LNCaP clone FGC (cell line): ENCODE measurements at regions not wholly inside any gene's neighbourhood (a gene's known extent, or its start where the extent isn't known, plus 50 kb on each side); places are given as distances from the start of the nearest gene placed in this dataset.

Experiments
- DNase-seq: peaks from one replicate; pipeline ENCODE4 v3.0.0-alpha.2; 2011; ENCODE audit warnings: low read depth
- H3K4me3 ChIP-seq: 2 replicates; pipeline ENCODE4 v1.5.1; 2011; ENCODE audit warnings: mild to moderate bottlenecking, low read depth, low read length, control low read depth
- TF ChIP-seq, protein P1 (sequence below): IDR thresholded peaks from 2 replicates; pipeline ENCODE4 v1.5.1; 2012; ENCODE audit warnings: mild to moderate bottlenecking; ENCODE audit not compliant: control insufficient read depth, insufficient read depth; ENCODE audit errors: extremely low read depth

DNA sequence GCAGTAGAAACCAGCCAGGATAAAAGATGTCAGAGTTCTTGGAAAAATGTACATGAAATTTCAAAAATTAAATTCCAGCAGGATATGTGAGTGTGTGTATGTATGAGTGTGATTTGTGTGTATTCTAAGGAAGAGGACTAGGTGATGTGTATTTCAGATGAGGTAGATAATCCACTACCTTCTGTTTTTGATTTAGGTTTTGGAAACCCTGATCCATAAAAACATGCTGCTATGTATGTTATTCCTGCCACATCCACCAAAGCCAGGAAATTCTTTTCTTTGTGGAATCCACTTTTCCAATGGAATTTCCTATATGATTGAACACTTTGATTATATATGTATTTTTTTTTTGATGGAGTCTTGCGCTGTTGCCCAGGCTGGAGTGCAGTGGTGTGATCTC is 276.9 kb downstream of the UQCRFS1 start:
- H3K4me3 ChIP-seq: no peak overlapping the region
- DNase-seq: no peak
- TF ChIP-seq, protein P1, sequence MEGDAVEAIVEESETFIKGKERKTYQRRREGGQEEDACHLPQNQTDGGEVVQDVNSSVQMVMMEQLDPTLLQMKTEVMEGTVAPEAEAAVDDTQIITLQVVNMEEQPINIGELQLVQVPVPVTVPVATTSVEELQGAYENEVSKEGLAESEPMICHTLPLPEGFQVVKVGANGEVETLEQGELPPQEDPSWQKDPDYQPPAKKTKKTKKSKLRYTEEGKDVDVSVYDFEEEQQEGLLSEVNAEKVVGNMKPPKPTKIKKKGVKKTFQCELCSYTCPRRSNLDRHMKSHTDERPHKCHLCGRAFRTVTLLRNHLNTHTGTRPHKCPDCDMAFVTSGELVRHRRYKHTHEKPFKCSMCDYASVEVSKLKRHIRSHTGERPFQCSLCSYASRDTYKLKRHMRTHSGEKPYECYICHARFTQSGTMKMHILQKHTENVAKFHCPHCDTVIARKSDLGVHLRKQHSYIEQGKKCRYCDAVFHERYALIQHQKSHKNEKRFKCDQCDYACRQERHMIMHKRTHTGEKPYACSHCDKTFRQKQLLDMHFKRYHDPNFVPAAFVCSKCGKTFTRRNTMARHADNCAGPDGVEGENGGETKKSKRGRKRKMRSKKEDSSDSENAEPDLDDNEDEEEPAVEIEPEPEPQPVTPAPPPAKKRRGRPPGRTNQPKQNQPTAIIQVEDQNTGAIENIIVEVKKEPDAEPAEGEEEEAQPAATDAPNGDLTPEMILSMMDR: no peak

DNA sequence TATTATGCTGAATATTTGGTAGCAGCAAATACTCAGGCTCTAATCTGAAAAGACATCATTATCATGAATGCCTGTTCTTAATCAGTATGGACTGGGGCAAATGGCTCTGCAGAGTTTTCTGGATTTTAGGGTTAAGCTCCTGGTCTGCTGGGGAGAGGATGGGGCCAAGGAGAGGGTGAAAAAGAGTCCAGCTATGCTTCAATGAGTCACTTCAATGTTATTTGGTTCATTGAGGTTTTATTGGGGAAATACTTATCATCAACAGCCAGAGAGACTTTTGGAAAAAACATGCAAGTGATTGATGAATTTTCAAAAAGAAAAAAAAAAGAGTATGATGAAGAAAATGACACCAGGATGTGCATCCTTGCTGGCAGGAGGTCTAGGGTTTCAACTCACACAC is 278.3 kb downstream of the UQCRFS1 start:
- H3K4me3 ChIP-seq: no peak overlapping the region
- no peak for DNase-seq
- TF ChIP-seq, protein P1: no peak

DNA sequence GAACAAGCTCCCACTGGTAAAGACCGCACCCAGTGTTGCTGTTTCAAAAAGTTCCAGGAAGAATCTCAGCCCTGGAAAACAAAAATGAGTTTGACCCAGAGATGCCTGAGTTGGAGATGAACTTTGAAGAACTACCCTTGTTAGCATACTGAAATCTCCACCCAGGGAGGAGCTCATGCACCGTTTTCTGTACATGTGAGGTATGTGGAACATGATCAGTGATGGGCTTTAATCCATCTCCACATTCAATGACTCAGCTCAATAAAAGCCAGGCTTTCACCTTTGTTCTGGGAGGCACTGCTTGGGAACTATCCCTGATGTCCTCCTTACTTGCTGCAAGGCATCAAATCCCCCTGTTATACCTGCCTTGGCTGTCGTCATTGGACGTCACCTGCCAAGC is 279.9 kb downstream of the UQCRFS1 start:
- no peak for DNase-seq
- TF ChIP-seq, protein P1: no peak
- no peak overlapping the region for H3K4me3 ChIP-seq

DNA sequence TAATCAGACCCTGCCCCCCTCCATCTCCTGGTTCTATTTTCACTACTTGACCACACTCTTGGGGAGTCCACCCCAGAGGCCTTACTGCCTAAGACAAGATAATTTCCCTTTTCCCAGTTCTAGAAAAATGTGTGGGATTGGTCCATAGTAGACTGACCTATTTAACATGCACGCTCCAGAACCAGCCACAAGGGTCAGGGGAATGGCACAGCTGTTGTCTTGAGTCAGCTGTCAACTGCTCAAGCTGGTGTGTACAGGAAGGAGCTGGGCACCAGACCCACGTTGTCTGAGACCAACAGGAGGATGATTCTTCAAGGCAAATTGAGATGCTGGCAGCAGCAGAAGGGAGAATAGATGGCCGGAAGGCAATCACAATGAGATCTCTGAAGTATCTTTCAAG is 280.5 kb downstream of the UQCRFS1 start:
- DNase-seq: no peak
- no peak overlapping the region for H3K4me3 ChIP-seq
- TF ChIP-seq, protein P1: no peak

DNA sequence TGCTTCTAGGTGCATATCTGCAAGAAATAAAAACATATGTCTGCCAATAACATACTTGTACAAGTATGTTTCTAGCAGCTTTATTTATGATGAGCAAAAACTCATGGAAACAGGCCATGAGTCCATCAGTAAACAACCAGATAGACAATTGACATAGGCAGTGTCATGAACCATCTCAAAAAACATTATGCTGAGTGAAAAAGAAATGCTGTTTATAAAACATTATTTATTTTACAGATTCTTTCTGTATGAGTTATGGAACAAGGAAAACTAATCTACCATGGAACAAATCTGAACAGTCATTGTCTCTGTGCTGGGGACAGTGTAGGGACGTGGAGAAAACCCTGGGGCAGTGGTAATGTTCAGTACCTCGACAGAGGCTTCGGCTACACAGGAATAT is 283.9 kb downstream of the UQCRFS1 start:
- no peak for DNase-seq
- H3K4me3 ChIP-seq: no peak overlapping the region

DNA sequence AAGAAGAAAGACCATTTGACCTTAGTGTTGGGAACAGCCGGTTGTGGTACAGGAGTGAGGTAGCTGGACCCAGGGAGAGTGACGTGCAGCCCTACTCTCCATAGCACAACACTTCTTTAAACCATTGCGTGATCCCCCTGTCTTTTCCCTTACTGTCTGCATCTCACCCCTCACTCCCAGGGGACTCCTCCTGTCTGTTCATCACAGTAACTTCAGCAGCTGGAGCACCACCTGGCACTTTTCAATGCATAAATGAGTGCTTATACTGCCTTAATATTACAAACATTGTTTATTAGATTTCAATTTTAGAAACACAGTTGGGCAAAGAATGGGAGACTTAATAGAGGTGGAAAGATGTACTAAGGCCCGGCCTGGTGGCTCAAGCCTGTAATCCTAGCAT is 285.5 kb downstream of the UQCRFS1 start:
- TF ChIP-seq, protein P1: no peak
- H3K4me3 ChIP-seq: no peak overlapping the region
- DNase-seq: no peak

More for the DNA sequence above, 283.9 kb downstream of the UQCRFS1 start:
- TF ChIP-seq, protein P1: no peak

DNA sequence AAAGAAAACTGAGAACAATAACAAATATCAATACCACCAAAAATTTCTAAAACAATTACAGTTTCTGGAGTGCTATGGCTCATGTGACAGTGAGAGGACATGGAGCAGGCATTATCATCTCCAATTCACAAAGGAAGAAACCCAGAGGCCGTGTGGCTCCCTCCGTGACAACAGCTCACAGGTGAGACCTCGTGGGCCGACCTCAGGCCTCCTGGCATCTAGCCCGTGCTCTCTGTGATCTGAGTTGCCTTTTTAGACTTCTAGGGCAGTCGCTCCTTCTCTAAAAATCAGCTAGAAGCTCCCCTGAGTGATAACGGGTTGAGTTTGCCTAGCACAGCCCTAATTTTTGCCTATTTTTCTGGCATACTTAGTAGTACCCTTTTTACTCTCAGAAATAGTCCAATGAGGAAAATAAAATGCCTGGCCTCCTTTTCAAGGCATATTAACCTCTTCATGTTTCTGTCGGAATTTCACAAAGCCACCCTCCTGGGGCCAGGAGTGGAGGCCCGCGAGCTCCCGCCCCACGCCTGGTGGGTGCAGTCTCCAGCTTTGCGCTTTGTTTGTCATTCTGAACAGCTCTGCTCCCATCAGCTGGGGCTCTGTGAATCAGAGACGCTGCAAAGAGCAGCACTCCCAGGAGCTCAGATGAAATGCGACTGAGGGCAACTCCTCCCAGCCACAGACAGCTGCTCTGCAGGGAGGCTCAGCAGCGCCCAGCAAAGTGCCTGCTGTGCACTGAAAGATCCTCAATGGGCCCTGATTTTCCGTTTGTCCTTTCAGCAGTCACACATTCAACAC is 292.5 kb downstream of the UQCRFS1 start:
- no peak for DNase-seq
- H3K4me3 ChIP-seq: no peak overlapping the region
- TF ChIP-seq, protein P1: no peak
